Kidney (tissue), 13 donors: ENCODE measurements at regions not wholly inside any gene's neighbourhood (a gene's known extent, or its start where the extent isn't known, plus 50 kb on each side); places are given as distances from the start of the nearest gene placed in this dataset.

Source experiments
- DNase-seq, 5 donors: peaks; one replicate each; pipeline ENCODE4 v3.0.0-alpha.2; 2013 to 2020
- FAIRE-seq: peaks from 2 replicates; lab custom pipeline; 2012; peaks lifted over from hg19 to GRCh38; lab: Jason Lieb, UNC
- H3K27ac ChIP-seq, 2 donors: one replicate each; pipeline ENCODE4 v1.7.0; 2013; ENCODE audit warnings: low read depth in 2 of 2, low read length in 2 of 2, inconsistent platforms in 1 of 2
- H3K27me3 ChIP-seq: one replicate; pipeline ENCODE4 v1.7.1; 2013; ENCODE audit warnings: low read length, inconsistent platforms; ENCODE audit not compliant: control insufficient read depth, insufficient read depth
- H3K36me3 ChIP-seq, 3 donors: one replicate each; pipeline versions ENCODE4 v1.7.0 to v1.7.1; 2013; ENCODE audit warnings: low read length in 3 of 3, control low read depth in 1 of 3, inconsistent platforms in 1 of 3; ENCODE audit not compliant: insufficient read depth in 3 of 3, control insufficient read depth in 2 of 3
- H3K4me1 ChIP-seq, 3 donors: one replicate each; pipeline versions ENCODE4 v1.7.0 to v1.7.1; 2013; ENCODE audit warnings: low read length in 3 of 3, inconsistent platforms in 1 of 3, low read depth in 1 of 3; ENCODE audit not compliant: control insufficient read depth in 2 of 3, insufficient read depth in 2 of 3
- H3K4me3 ChIP-seq, 3 donors: one replicate each; pipeline versions ENCODE4 v1.7.0 to v1.8.1; 2013; ENCODE audit warnings: low read length in 3 of 3, control low read depth in 1 of 3, inconsistent platforms in 1 of 3
- H3K9ac ChIP-seq, 3 donors: one replicate each; pipeline versions ENCODE4 v1.7.0 to v1.7.1; 2013; ENCODE audit warnings: low read length in 3 of 3, control low read depth in 1 of 3, inconsistent platforms in 1 of 3
- H3K9me3 ChIP-seq, 3 donors: one replicate each; pipeline versions ENCODE4 v1.7.0 to v1.7.1; 2013; ENCODE audit warnings: low read length in 3 of 3, control low read depth in 1 of 3, inconsistent platforms in 1 of 3; ENCODE audit not compliant: control insufficient read depth in 2 of 3, insufficient read depth in 1 of 3
- intact Hi-C: fragments of 100-400 bp; cut with DNase I; formaldehyde crosslinking; loops from one replicate; pipeline ENCODE4 v1.11.1; 2022
- TF ChIP-seq, protein P1 (sequence below): IDR thresholded peaks from 3 replicates; pipeline ENCODE4 v1.5.1; 2012; ENCODE audit warnings: mild to moderate bottlenecking, moderate library complexity, borderline replicate concordance; ENCODE audit not compliant: insufficient read depth; ENCODE audit errors: extremely low read depth
- donor health status: control.
- donor health status: control.
- donor health status: control.
- donor health status: control.
- donor health status: control.
- donor health status: DM: yes; HTN: yes; CAD: no.
- donor health status: Normal renal cell carcinoma (clear cell type).

DNA sequence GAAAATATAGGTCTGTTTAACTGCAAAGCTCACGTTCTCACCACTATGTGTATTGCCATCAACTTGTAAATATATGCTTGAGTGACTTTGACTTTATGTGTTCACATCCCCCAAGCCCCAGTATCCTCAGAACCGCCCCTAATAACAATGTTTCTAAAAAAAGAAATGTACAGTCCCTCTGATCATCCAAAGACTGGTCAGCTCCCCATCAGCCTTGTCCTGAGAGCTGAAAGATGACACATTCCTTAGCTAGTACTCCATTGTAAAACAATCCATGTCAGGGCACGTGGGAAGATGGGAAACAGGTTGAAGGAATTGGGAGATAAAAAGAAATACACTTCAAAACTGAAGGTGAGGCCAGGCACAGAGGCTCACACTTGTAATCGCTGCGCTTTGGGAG lies 279.4 kb upstream of the WWC1 start:
- H3K4me3 ChIP-seq = no peak overlapping the region
- H3K27me3 ChIP-seq = no peaks in the 10 kb centered on the region
- H3K36me3 ChIP-seq = no peaks in the 10 kb centered on the region
- TF ChIP-seq, protein P1, sequence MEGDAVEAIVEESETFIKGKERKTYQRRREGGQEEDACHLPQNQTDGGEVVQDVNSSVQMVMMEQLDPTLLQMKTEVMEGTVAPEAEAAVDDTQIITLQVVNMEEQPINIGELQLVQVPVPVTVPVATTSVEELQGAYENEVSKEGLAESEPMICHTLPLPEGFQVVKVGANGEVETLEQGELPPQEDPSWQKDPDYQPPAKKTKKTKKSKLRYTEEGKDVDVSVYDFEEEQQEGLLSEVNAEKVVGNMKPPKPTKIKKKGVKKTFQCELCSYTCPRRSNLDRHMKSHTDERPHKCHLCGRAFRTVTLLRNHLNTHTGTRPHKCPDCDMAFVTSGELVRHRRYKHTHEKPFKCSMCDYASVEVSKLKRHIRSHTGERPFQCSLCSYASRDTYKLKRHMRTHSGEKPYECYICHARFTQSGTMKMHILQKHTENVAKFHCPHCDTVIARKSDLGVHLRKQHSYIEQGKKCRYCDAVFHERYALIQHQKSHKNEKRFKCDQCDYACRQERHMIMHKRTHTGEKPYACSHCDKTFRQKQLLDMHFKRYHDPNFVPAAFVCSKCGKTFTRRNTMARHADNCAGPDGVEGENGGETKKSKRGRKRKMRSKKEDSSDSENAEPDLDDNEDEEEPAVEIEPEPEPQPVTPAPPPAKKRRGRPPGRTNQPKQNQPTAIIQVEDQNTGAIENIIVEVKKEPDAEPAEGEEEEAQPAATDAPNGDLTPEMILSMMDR = no peak
- H3K9ac ChIP-seq = no peak overlapping the region
- no peak for FAIRE-seq
- DNase-seq = no peak
- no peaks in the 10 kb centered on the region for H3K4me1 ChIP-seq
- intact Hi-C loops = no loop called here
- no peaks in the 10 kb centered on the region for H3K9me3 ChIP-seq
- no peak overlapping the region for H3K27ac ChIP-seq

DNA sequence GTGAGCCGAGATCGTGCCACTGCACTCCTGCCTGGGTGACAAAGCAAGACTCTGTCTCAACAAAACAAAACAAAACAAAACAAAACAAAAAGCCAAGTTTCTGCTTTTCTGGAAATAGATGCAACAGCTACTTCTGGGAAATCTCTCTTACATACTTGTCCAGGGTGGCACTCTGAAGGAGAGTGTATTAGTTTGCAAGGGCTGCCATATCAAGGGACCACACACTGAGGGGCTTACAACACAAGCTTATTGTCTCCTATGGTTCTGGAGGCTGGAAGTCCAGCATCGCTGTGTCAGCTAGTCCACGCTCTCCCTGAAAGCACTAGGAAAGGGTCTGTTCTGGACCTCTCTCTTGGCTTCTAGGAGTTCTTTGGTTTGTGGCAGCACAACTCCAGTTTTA lies 277.9 kb upstream of the WWC1 start:
- FAIRE-seq = no peak
- intact Hi-C loops = no loop called here
- H3K27me3 ChIP-seq = no peaks in the 10 kb centered on the region
- DNase-seq = no peak
- H3K9me3 ChIP-seq = no peaks in the 10 kb centered on the region
- TF ChIP-seq, protein P1 = no peak
- no peak overlapping the region for H3K27ac ChIP-seq
- H3K4me3 ChIP-seq = no peak overlapping the region
- no peaks in the 10 kb centered on the region for H3K36me3 ChIP-seq
- H3K9ac ChIP-seq = no peak overlapping the region
- H3K4me1 ChIP-seq = no peaks in the 10 kb centered on the region

DNA sequence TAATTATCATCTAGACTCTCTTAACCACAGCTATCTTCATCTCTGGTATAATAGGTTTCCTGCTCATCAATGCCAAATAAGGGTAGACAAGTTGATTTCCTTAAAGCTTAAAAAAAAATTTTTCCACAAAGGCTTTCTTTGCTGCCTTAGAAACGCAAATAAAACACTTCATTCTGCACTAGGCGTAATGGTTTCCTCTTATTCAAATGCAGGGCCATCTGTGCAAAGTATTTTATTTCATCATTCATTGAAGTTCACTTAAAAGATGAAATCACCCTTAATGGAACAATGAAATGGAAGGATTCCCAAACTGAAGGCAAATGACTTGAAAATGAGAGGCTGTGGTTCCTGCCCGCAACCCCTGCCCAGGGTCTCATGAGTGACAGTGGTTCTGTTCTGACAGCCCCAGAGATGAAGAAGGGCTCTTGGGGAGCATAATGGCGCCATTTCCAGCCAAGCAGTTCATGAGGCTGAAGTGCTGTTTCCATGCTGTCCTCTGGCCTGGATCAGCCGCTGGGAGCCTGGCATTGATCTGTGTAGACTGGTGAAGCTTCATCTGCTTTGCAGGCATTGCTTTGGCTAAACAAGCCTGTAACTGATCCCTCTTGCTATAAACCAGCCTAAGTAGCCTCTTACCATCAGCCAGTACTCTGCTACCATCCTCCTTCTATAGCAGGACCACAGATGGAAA lies 276.9 kb upstream of the WWC1 start:
- H3K9ac ChIP-seq = no peak overlapping the region
- DNase-seq (no peak), FAIRE-seq (no peak)
- H3K27me3 ChIP-seq = no peaks in the 10 kb centered on the region
- no peaks in the 10 kb centered on the region for H3K36me3 ChIP-seq
- H3K4me3 ChIP-seq = no peak overlapping the region
- TF ChIP-seq, protein P1 = no peak
- no peaks in the 10 kb centered on the region for H3K9me3 ChIP-seq
- intact Hi-C loops = no loop called here
- H3K27ac ChIP-seq = no peak overlapping the region
- H3K4me1 ChIP-seq = no peaks in the 10 kb centered on the region

DNA sequence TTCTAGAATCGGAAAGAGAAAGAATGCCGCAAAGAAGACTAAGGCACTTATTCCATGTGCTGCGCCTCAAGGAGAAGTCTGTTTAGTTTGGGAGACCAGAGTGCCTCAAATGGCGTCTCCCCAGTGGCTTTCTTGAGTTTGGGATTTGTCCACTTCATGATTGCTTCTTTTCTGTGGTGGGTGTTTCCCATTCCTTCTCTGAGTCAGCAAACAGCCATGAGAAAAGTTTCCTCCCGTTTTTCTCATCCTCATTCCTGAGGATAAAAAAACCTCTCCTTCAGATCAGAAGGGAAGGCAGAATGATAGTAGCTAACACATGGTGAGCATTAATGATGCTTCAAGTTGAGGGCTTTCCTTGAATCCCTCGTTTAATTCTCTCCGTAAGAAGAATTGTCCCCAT lies 275.9 kb upstream of the WWC1 start:
- no peak for FAIRE-seq
- no peak for DNase-seq
- Histone ChIP-seq H3K27ac (no peak overlapping the region), H3K27me3 (no peaks in the 10 kb centered on the region), H3K36me3 (no peaks in the 10 kb centered on the region), H3K4me3 (no peak overlapping the region), H3K4me1 (no peaks in the 10 kb centered on the region), H3K9me3 (no peaks in the 10 kb centered on the region), H3K9ac (no peak overlapping the region)
- TF ChIP-seq, protein P1 = no peak
- intact Hi-C loops = no loop called here
